HEK293 (cell line): ENCODE measurements at regions not wholly inside any gene's neighbourhood (a gene's known extent, or its start where the extent isn't known, plus 50 kb on each side); places are given as distances from the start of the nearest gene placed in this dataset.

Experiments
- CTCF ChIA-PET: fragments of 350-600 bp; formaldehyde crosslinking; extraction: SDS; loops from one replicate; lab custom pipeline; 2021; ENCODE audit warnings: antibody characterized with exemption; lab: Yijun Ruan, JAX
- POLR2A ChIA-PET: fragments of 300-600 bp; formaldehyde crosslinking; extraction: SDS; loops from one replicate; lab custom pipeline; 2020; ENCODE audit warnings: antibody characterized with exemption, inconsistent platforms; lab: Yijun Ruan, JAX
- H3K27ac ChIP-seq: fragments of 200-500 bp; sonication (Bioruptor generic); 2 replicates; pipeline ENCODE4 v1.5.1; 2014; ENCODE audit warnings: low read depth, low read length, control low read depth, inconsistent platforms; ENCODE audit errors: extremely low read depth
- H3K36me3 ChIP-seq, 2 experiments: fragments of 200-500 bp in 1 of 2; sonication (Bioruptor generic) in 1 of 2; 1 replicate in 1 of 2; 2 replicates in 1 of 2; pipeline ENCODE4 v1.5.1; 2014 to 2017; ENCODE audit warnings: inconsistent platforms in 2 of 2, low read length in 2 of 2; ENCODE audit not compliant: control insufficient read depth in 2 of 2, insufficient read depth in 1 of 2
- H3K4me1 ChIP-seq: fragments of 200-500 bp; sonication (Bioruptor generic); 2 replicates; pipeline ENCODE4 v1.5.1; 2014; ENCODE audit warnings: mild to moderate bottlenecking, low read length, inconsistent platforms; ENCODE audit not compliant: control insufficient read depth, insufficient read depth
- H3K4me3 ChIP-seq: 2 replicates; pipeline ENCODE4 v1.5.1; 2011; ENCODE audit warnings: low read depth, mild to moderate bottlenecking, control low read depth, low read length, moderate library complexity
- H3K9me3 ChIP-seq: fragments of 200-500 bp; sonication (Bioruptor generic); 2 replicates; pipeline ENCODE4 v1.5.1; 2014; ENCODE audit warnings: low read depth, low read length, inconsistent platforms; ENCODE audit not compliant: control insufficient read depth, insufficient read depth
- GFI1B ChIP-seq: fragments of 450-650 bp; formaldehyde crosslinking; IDR thresholded peaks from 2 replicates; pipeline ENCODE4 v1.5.1; 2016; ENCODE audit warnings: missing biosample characterization, missing genetic modification characterization
- IKZF3 ChIP-seq: fragments of 450-650 bp; IDR thresholded peaks from 2 replicates; pipeline ENCODE4 v1.5.0; 2018; ENCODE audit warnings: missing biosample characterization, mild to moderate bottlenecking, missing genetic modification characterization, moderate library complexity
- KLF9 ChIP-seq: fragments of 450-650 bp; formaldehyde crosslinking; IDR thresholded peaks from 2 replicates; pipeline ENCODE4 v1.5.1; 2016; ENCODE audit warnings: missing biosample characterization, missing genetic modification characterization, low read depth
- MZF1 ChIP-seq: fragments of 450-650 bp; formaldehyde crosslinking; IDR thresholded peaks from 2 replicates; pipeline ENCODE4 v1.5.1; 2017; ENCODE audit warnings: missing biosample characterization, missing genetic modification characterization, borderline replicate concordance
- TRIM28 ChIP-seq: IDR thresholded peaks from 2 replicates; pipeline ENCODE4 v1.6.1; 2011; ENCODE audit warnings: low read length, control low read depth, borderline replicate concordance
- YY1 ChIP-seq: fragments of 450-650 bp; formaldehyde crosslinking; IDR thresholded peaks from 2 replicates; pipeline ENCODE4 v1.5.1; 2018; ENCODE audit warnings: missing biosample characterization, missing genetic modification characterization
- ZBTB20 ChIP-seq: fragments of 450-650 bp; formaldehyde crosslinking; IDR thresholded peaks from 2 replicates; pipeline ENCODE4 v1.5.1; 2016; ENCODE audit warnings: missing biosample characterization, missing genetic modification characterization
- ZFHX2 ChIP-seq: fragments of 450-650 bp; formaldehyde crosslinking; conservative IDR thresholded peaks from 2 replicates; pipeline ENCODE4 v1.5.1; 2016; ENCODE audit warnings: missing biosample characterization, missing genetic modification characterization
- ZNF121 ChIP-seq: fragments of 450-650 bp; formaldehyde crosslinking; IDR thresholded peaks from 2 replicates; pipeline ENCODE4 v1.5.1; 2016; ENCODE audit warnings: missing biosample characterization, missing genetic modification characterization
- ZNF138 ChIP-seq: fragments of 450-650 bp; formaldehyde crosslinking; IDR thresholded peaks from 2 replicates; pipeline ENCODE4 v1.5.1; 2016; ENCODE audit warnings: missing biosample characterization, missing genetic modification characterization, borderline replicate concordance
- ZNF174 ChIP-seq: fragments of 450-650 bp; formaldehyde crosslinking; IDR thresholded peaks from 2 replicates; pipeline ENCODE4 v1.5.0; 2017; ENCODE audit warnings: missing biosample characterization, mild to moderate bottlenecking, missing genetic modification characterization
- ZNF335 ChIP-seq: fragments of 450-650 bp; formaldehyde crosslinking; conservative IDR thresholded peaks from 2 replicates; pipeline ENCODE4 v1.5.1; 2016; ENCODE audit warnings: missing biosample characterization, missing genetic modification characterization
- ZNF341 ChIP-seq: fragments of 450-650 bp; formaldehyde crosslinking; IDR thresholded peaks from 2 replicates; pipeline ENCODE4; 2016; ENCODE audit warnings: low read depth, missing biosample characterization, missing genetic modification characterization
- ZNF350 ChIP-seq: fragments of 450-650 bp; formaldehyde crosslinking; IDR thresholded peaks from 2 replicates; pipeline ENCODE4 v1.5.0; 2017; ENCODE audit warnings: missing biosample characterization, mild to moderate bottlenecking, missing genetic modification characterization
- ZNF600 ChIP-seq: fragments of 450-650 bp; formaldehyde crosslinking; IDR thresholded peaks from 2 replicates; pipeline ENCODE4 v1.5.1; 2016; ENCODE audit warnings: missing biosample characterization, missing genetic modification characterization
- ZNF654 ChIP-seq: fragments of 450-650 bp; formaldehyde crosslinking; IDR thresholded peaks from 2 replicates; pipeline ENCODE4 v1.5.1; 2016; ENCODE audit warnings: low read depth, missing biosample characterization, missing genetic modification characterization
- ZNF660 ChIP-seq: fragments of 450-650 bp; IDR thresholded peaks from 2 replicates; pipeline ENCODE4 v1.5.1; 2018; ENCODE audit warnings: missing biosample characterization, mild to moderate bottlenecking, missing genetic modification characterization
- TF ChIP-seq, protein P1 (sequence below): fragments of 450-650 bp; formaldehyde crosslinking; IDR thresholded peaks from 2 replicates; pipeline ENCODE4 v1.5.1; 2016; ENCODE audit warnings: missing biosample characterization, missing genetic modification characterization
- TF ChIP-seq, protein P2 (sequence below): fragments of 450-650 bp; formaldehyde crosslinking; IDR thresholded peaks from 2 replicates; pipeline ENCODE4 v1.5.1; 2016; ENCODE audit warnings: missing biosample characterization, missing genetic modification characterization
- TF ChIP-seq, protein P3 (sequence below): fragments of 450-650 bp; formaldehyde crosslinking; IDR thresholded peaks from 2 replicates; pipeline ENCODE4 v1.5.1; 2017; ENCODE audit warnings: missing biosample characterization, missing genetic modification characterization
- TF ChIP-seq, protein P4 (sequence below): fragments of 450-650 bp; formaldehyde crosslinking; IDR thresholded peaks from 2 replicates; pipeline ENCODE4 v1.5.1; 2017; ENCODE audit warnings: missing biosample characterization, missing genetic modification characterization

DNA sequence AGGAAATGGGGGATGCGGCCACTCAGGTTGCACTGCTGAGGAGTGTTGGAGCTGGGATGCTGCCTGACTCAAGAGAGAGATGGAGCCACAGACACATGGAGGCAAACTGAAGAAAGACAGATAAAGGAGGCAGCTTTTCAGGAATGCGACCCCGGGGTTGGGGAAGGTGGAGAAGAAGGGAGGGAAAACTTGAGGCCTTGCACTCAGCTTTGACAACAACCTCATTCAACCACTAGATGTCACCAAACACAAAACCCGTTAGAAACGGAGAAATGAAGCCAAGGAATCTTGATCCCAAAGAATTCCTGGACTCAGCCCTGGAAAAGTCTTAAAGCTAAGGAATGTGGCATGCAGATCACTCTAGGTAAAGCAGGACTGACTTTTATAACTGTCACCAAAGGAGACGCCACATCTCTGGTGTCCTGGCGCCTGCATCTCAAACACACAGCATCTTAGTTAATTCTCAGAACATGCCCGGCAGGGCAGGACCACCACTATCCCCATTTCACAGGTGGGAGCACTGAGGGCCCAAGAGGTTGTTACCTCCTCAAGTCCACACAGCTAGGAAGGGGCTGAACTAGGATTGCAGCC, 59.6 kb upstream of the LMCD1 start:
- ChIA-PET POLR2A (no interaction called here), CTCF (interaction anchor here (0.6 to 4.2 kb wide), 38 partner anchors 9 to 194 kb away, joined by 3 to 27 read pairs (median 4); partner anchors contain the start of gene LMCD1)
- Histone ChIP-seq H3K9me3 (no peaks in the 10 kb centered on the region), H3K4me1 (peaks cover 7% of the 10 kb centered on the region; the same call in 1 of the 2 replicates), H3K36me3 (no peaks in the 10 kb centered on the region), H3K4me3 (no peak overlapping the region), H3K27ac (no peak overlapping the region)
- TF ChIP-seq ZNF174 (tag by site-specific recombination) (no peak), IKZF3 (tag by site-specific recombination) (peak; percentile 95), ZNF121 (0 out of 2 replicates have a peak, but pooled peaks have one; percentile 10), ZNF654 (tag by site-specific recombination) (peak; percentile 86), KLF9 (tag by site-specific recombination) (no peak), MZF1 (tag by site-specific recombination) (peak; percentile 91; the same call in 1 of the 2 replicates), TRIM28 (no peak)
- TF ChIP-seq, protein P1, sequence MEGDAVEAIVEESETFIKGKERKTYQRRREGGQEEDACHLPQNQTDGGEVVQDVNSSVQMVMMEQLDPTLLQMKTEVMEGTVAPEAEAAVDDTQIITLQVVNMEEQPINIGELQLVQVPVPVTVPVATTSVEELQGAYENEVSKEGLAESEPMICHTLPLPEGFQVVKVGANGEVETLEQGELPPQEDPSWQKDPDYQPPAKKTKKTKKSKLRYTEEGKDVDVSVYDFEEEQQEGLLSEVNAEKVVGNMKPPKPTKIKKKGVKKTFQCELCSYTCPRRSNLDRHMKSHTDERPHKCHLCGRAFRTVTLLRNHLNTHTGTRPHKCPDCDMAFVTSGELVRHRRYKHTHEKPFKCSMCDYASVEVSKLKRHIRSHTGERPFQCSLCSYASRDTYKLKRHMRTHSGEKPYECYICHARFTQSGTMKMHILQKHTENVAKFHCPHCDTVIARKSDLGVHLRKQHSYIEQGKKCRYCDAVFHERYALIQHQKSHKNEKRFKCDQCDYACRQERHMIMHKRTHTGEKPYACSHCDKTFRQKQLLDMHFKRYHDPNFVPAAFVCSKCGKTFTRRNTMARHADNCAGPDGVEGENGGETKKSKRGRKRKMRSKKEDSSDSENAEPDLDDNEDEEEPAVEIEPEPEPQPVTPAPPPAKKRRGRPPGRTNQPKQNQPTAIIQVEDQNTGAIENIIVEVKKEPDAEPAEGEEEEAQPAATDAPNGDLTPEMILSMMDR (tag by site-specific recombination) = peak; percentile 55

DNA sequence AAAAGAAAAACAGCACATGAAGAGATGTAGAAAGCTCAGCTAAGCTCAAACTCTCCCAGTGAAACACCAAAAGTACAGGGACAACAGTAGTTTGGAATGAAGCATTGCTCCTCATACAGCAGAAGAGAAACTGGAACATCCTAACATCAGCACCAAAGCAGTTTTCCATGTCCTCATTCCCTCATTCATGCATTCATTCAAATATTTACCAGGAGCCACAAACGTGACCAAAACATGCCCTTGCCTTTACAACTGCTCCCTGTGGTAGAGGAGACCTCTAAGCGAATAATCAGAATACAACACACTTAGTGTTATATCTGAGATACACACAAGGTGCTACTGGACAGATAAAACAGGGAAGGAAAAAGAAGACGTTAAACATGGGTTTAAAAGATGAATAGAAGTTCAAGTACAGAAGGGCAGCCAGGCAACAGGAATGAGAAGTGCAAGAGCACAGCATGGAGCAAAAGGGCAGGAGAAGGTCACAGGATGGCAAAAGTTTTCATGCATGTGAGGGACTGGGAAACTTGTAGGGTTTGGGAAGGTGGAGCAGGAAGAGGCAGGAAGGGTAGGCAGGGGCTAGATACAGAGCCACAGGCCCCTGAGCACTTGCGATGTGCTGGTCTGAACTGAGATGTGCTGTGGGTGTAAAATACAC, 58.5 kb upstream of the LMCD1 start:
- ChIA-PET POLR2A (no interaction called here), CTCF (interaction anchor here (0.6 to 4.2 kb wide), 20 partner anchors 11 to 389 kb away, joined by 3 to 27 read pairs (median 5); partner anchors contain the start of gene LMCD1)
- peaks cover 7% of the 10 kb centered on the region; the same call in 1 of the 2 replicates for H3K4me1 ChIP-seq
- TF ChIP-seq GFI1B (tag by site-specific recombination) = no peak
- 0 out of 2 replicates have a peak, but pooled peaks have one; percentile 7 for TF ChIP-seq ZBTB20 (tag by site-specific recombination)
- no peak overlapping the region for H3K4me3 ChIP-seq
- no peaks in the 10 kb centered on the region for H3K36me3 ChIP-seq
- no peaks in the 10 kb centered on the region for H3K9me3 ChIP-seq
- no peak overlapping the region for H3K27ac ChIP-seq

DNA sequence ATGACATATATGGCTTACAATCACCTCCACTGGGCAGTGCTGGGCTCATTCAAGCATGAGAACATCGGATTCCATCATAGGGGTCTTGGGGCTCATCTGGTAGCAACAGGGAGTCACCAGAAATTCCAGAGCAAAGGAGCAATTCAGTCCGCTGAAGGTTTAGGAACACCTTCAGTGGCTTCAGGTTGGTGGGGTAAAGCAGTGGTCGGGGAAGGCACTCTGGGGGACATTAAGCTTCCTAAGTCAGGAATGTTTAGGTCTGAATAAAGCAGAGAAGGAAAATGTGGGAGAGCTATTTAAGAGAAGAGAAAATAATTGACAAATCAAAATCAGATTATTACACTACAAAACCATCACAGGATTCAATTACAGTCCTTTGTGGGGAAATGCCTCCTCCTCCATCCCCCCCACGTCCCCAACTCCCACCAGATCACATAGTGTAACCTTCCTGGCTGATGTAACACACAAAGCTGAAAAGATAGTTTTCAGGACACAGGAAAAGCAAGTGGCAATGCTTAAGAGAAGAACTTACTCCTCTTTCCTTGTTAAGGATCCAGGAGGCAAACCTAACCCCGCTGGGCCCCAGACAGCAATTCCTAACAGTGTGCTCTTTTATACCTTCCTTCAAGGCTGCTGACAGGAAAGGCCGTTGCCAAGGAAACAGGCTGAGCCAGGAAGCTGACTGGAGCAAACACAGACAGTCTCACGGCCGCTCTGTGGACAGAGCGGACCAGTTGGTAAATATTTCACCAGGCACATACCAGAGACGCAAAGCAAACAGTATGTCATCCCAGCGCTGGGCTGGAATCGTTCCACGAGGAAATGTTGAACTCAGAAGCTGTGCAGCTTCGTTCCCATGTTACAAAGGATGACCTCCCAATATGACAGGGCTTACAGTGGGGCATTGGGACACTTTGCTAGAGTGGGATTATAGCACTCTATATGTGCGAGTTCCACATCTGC, 57.5 kb upstream of the LMCD1 start:
- Histone ChIP-seq H3K27ac (no peak overlapping the region), H3K4me3 (no peak overlapping the region; the same call in 1 of the 2 replicates), H3K4me1 (peaks cover 7% of the 10 kb centered on the region; the same call in 1 of the 2 replicates), H3K36me3 (no peaks in the 10 kb centered on the region), H3K9me3 (no peaks in the 10 kb centered on the region)
- POLR2A ChIA-PET = interaction anchor here (1.0 kb wide), 1 partner anchor 58 kb away, joined by 4 read pairs; the partner anchor contains the start of gene LMCD1
- CTCF ChIA-PET = interaction anchor here (0.5 to 4.2 kb wide), 14 partner anchors 26 to 770 kb away, joined by 3 to 21 read pairs (median 4); partner anchors contain the start of gene LMCD1
- peak; percentile 60; the same call in 1 of the 2 replicates for TF ChIP-seq ZNF350 (tag by site-specific recombination)
- TF ChIP-seq, protein P2, sequence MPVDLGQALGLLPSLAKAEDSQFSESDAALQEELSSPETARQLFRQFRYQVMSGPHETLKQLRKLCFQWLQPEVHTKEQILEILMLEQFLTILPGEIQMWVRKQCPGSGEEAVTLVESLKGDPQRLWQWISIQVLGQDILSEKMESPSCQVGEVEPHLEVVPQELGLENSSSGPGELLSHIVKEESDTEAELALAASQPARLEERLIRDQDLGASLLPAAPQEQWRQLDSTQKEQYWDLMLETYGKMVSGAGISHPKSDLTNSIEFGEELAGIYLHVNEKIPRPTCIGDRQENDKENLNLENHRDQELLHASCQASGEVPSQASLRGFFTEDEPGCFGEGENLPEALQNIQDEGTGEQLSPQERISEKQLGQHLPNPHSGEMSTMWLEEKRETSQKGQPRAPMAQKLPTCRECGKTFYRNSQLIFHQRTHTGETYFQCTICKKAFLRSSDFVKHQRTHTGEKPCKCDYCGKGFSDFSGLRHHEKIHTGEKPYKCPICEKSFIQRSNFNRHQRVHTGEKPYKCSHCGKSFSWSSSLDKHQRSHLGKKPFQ (tag by site-specific recombination) = 0 out of 2 replicates have a peak, but pooled peaks have one; percentile 18
- peak; percentile 42 for TF ChIP-seq ZNF341 (tag by site-specific recombination)
- peak; percentile 67 for TF ChIP-seq ZNF335 (tag by site-specific recombination)
- TF ChIP-seq, protein P3, sequence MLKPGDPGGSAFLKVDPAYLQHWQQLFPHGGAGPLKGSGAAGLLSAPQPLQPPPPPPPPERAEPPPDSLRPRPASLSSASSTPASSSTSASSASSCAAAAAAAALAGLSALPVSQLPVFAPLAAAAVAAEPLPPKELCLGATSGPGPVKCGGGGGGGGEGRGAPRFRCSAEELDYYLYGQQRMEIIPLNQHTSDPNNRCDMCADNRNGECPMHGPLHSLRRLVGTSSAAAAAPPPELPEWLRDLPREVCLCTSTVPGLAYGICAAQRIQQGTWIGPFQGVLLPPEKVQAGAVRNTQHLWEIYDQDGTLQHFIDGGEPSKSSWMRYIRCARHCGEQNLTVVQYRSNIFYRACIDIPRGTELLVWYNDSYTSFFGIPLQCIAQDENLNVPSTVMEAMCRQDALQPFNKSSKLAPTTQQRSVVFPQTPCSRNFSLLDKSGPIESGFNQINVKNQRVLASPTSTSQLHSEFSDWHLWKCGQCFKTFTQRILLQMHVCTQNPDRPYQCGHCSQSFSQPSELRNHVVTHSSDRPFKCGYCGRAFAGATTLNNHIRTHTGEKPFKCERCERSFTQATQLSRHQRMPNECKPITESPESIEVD = no peak
- TF ChIP-seq ZFHX2 (tag by site-specific recombination) = peak; percentile 76
- peak; percentile 97 for TF ChIP-seq ZNF660 (tag by site-specific recombination)
- peak; percentile 65 for TF ChIP-seq ZNF600 (tag by site-specific recombination)
- no peak for TF ChIP-seq YY1
- no peak for TF ChIP-seq ZNF138 (tag by site-specific recombination)
- TF ChIP-seq, protein P4, sequence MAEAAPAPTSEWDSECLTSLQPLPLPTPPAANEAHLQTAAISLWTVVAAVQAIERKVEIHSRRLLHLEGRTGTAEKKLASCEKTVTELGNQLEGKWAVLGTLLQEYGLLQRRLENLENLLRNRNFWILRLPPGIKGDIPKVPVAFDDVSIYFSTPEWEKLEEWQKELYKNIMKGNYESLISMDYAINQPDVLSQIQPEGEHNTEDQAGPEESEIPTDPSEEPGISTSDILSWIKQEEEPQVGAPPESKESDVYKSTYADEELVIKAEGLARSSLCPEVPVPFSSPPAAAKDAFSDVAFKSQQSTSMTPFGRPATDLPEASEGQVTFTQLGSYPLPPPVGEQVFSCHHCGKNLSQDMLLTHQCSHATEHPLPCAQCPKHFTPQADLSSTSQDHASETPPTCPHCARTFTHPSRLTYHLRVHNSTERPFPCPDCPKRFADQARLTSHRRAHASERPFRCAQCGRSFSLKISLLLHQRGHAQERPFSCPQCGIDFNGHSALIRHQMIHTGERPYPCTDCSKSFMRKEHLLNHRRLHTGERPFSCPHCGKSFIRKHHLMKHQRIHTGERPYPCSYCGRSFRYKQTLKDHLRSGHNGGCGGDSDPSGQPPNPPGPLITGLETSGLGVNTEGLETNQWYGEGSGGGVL (tag by site-specific recombination) = peak; percentile 69
